ENCODE measurements at regions not wholly inside any gene's neighbourhood (a gene's known extent, or its start where the extent isn't known, plus 50 kb on each side); places are given as distances from the start of the nearest gene placed in this dataset.

DNA sequence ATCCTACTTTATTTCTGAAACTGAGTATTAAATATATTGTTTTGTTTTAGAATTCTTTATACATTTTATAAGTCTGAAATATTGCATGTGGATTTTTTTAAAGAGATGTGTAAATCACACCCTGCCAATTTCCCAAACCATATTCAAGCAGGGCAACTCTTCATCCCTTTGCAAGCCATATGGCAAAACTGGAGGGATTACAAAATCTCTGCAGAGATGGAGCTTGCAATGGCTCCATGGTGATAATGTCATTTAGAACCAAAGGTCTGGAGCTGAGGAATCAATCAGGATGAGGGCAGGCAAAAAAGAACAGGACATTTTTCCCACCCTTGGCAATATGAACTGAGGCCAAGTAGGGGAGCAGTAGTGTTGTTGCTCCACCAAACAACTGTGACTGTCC lies 173.4 kb downstream of the BMP4 start:
- no peaks in the 10 kb centered on the region for H3K79me2 ChIP-seq (ENCODE audit: control insufficient read depth, insufficient read depth, low read length)
- H3K4me1 ChIP-seq (ENCODE audit: control insufficient read depth, extremely low read depth, insufficient read depth, low read length): no peaks in the 10 kb centered on the region
- TF ChIP-seq, protein P1, sequence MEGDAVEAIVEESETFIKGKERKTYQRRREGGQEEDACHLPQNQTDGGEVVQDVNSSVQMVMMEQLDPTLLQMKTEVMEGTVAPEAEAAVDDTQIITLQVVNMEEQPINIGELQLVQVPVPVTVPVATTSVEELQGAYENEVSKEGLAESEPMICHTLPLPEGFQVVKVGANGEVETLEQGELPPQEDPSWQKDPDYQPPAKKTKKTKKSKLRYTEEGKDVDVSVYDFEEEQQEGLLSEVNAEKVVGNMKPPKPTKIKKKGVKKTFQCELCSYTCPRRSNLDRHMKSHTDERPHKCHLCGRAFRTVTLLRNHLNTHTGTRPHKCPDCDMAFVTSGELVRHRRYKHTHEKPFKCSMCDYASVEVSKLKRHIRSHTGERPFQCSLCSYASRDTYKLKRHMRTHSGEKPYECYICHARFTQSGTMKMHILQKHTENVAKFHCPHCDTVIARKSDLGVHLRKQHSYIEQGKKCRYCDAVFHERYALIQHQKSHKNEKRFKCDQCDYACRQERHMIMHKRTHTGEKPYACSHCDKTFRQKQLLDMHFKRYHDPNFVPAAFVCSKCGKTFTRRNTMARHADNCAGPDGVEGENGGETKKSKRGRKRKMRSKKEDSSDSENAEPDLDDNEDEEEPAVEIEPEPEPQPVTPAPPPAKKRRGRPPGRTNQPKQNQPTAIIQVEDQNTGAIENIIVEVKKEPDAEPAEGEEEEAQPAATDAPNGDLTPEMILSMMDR (conservative IDR thresholded peaks at IDR 0.05 in 1 of 2, IDR thresholded peaks at IDR 0.05 in 1 of 2; ENCODE audit: low read depth in 1 of 2, low read length in 2 of 2): no peak
- TF ChIP-seq EZH2 (IDR thresholded peaks at IDR 0.05; ENCODE audit: low read length, missing control alignments): no peak
- no peak overlapping the region for H2AFZ ChIP-seq (ENCODE audit: low read length)
- H3K4me3 ChIP-seq (replicated peaks in 1 of 4; ENCODE audit: control extremely low read depth in 1 of 4, insufficient read depth in 1 of 4, low read depth in 3 of 4, low read length in 4 of 4): no peak overlapping the region
- DNase-seq (ENCODE audit: low read depth in 2 of 2): no peak
- H4K20me1 ChIP-seq (ENCODE audit: control insufficient read depth, extremely low read depth, insufficient read depth, low read length): no peaks in the 10 kb centered on the region
- peaks cover 2% of the 10 kb centered on the region for H3K27me3 ChIP-seq (ENCODE audit: control insufficient read depth, insufficient read depth, low read length)
- H3K9ac ChIP-seq (ENCODE audit: insufficient read depth, low read length): no peak overlapping the region
- H3K9me3 ChIP-seq (ENCODE audit: control insufficient read depth, insufficient read depth, low read depth, low read length): no peaks in the 10 kb centered on the region
- H3K36me3 ChIP-seq (ENCODE audit: control insufficient read depth, insufficient read depth, low read length): no peaks in the 10 kb centered on the region
- no peak overlapping the region for H3K4me2 ChIP-seq (ENCODE audit: extremely low read depth, insufficient read depth, low read length)
- H3K27ac ChIP-seq (ENCODE audit: insufficient read depth, low read length): no peak overlapping the region

DNA sequence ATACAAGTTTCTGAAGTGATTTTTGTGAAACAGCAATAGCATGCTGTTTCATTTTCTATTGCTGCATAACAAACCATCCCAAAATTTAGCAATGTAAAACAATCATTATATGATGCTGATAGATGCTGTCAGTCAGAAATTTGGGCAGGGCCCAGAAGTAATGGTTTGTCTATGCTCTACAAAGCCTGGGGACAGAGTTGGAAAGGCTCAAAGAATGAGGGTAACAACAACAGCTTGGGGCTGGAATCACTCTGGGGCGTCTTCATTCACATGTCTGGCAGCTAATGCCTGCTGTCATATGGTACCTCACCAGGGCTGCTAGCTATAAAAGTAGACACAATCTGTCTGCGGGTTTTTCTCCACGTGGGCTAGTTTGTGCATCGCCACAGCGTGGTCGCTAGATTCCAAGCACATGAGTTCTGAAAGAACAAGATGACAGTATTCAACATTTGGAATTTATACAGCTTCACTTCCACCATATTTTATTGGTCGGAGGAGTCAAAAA lies 176.5 kb downstream of the BMP4 start:
- no peaks in the 10 kb centered on the region for H3K79me2 ChIP-seq (ENCODE audit: control insufficient read depth, insufficient read depth, low read length)
- H3K4me1 ChIP-seq (ENCODE audit: control insufficient read depth, extremely low read depth, insufficient read depth, low read length): no peaks in the 10 kb centered on the region
- H3K27me3 ChIP-seq (ENCODE audit: control insufficient read depth, insufficient read depth, low read length): no peaks in the 10 kb centered on the region
- no peak overlapping the region for H3K9ac ChIP-seq (ENCODE audit: insufficient read depth, low read length)
- H3K4me3 ChIP-seq (replicated peaks in 1 of 4; ENCODE audit: control extremely low read depth in 1 of 4, insufficient read depth in 1 of 4, low read depth in 3 of 4, low read length in 4 of 4): no peak overlapping the region
- DNase-seq (ENCODE audit: low read depth in 2 of 2): no peak
- no peaks in the 10 kb centered on the region for H4K20me1 ChIP-seq (ENCODE audit: control insufficient read depth, extremely low read depth, insufficient read depth, low read length)
- no peak overlapping the region for H2AFZ ChIP-seq (ENCODE audit: low read length)
- no peaks in the 10 kb centered on the region for H3K36me3 ChIP-seq (ENCODE audit: control insufficient read depth, insufficient read depth, low read length)
- TF ChIP-seq EZH2 (IDR thresholded peaks at IDR 0.05; ENCODE audit: low read length, missing control alignments): no peak
- TF ChIP-seq, protein P1 (conservative IDR thresholded peaks at IDR 0.05 in 1 of 2, IDR thresholded peaks at IDR 0.05 in 1 of 2; ENCODE audit: low read depth in 1 of 2, low read length in 2 of 2): no peak
- no peaks in the 10 kb centered on the region for H3K9me3 ChIP-seq (ENCODE audit: control insufficient read depth, insufficient read depth, low read depth, low read length)
- H3K27ac ChIP-seq (ENCODE audit: insufficient read depth, low read length): no peak overlapping the region
- H3K4me2 ChIP-seq (ENCODE audit: extremely low read depth, insufficient read depth, low read length): no peak overlapping the region

DNA sequence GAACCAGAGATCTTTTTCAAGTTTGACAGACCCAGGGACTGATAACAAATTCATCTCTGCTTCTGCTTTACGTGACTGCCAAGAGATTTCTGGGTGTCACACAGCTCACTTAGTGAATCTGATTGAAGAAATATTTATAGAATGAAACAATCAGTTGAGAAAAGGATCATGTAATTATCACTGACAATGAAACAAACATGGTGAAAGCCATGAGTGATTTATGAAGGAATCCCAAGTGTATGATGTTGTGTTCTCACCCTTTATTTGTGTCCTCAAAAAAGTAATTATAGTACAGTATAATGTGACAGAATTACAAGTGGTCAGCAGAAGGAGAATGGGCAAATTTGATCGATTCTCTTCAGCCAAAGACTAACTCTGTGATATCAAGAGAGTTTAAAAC lies 177.3 kb downstream of the BMP4 start:
- no peaks in the 10 kb centered on the region for H3K27me3 ChIP-seq (ENCODE audit: control insufficient read depth, insufficient read depth, low read length)
- DNase-seq (ENCODE audit: low read depth in 2 of 2): no peak
- no peaks in the 10 kb centered on the region for H3K4me1 ChIP-seq (ENCODE audit: control insufficient read depth, extremely low read depth, insufficient read depth, low read length)
- no peaks in the 10 kb centered on the region for H3K36me3 ChIP-seq (ENCODE audit: control insufficient read depth, insufficient read depth, low read length)
- no peak overlapping the region for H3K4me2 ChIP-seq (ENCODE audit: extremely low read depth, insufficient read depth, low read length)
- no peaks in the 10 kb centered on the region for H3K79me2 ChIP-seq (ENCODE audit: control insufficient read depth, insufficient read depth, low read length)
- H3K9me3 ChIP-seq (ENCODE audit: control insufficient read depth, insufficient read depth, low read depth, low read length): no peaks in the 10 kb centered on the region
- no peak overlapping the region for H3K27ac ChIP-seq (ENCODE audit: insufficient read depth, low read length)
- TF ChIP-seq EZH2 (IDR thresholded peaks at IDR 0.05; ENCODE audit: low read length, missing control alignments): no peak
- TF ChIP-seq, protein P1 (conservative IDR thresholded peaks at IDR 0.05 in 1 of 2, IDR thresholded peaks at IDR 0.05 in 1 of 2; ENCODE audit: low read depth in 1 of 2, low read length in 2 of 2): no peak
- H4K20me1 ChIP-seq (ENCODE audit: control insufficient read depth, extremely low read depth, insufficient read depth, low read length): no peaks in the 10 kb centered on the region
- no peak overlapping the region for H3K4me3 ChIP-seq (replicated peaks in 1 of 4; ENCODE audit: control extremely low read depth in 1 of 4, insufficient read depth in 1 of 4, low read depth in 3 of 4, low read length in 4 of 4)
- no peak overlapping the region for H3K9ac ChIP-seq (ENCODE audit: insufficient read depth, low read length)
- no peak overlapping the region for H2AFZ ChIP-seq (ENCODE audit: low read length)

Data from fibroblast of lung (primary cell).